ENCODE measurements at regions not wholly inside any gene's neighbourhood (a gene's known extent, or its start where the extent isn't known, plus 50 kb on each side); places are given as distances from the start of the nearest gene placed in this dataset.
A peak's percentile ranks its signal among the peaks of the same experiment; 100 is the strongest.

GRCh38 chr5:176721509-176721908 is 74.2 kb downstream of the TSPAN17 start:
- FAIRE-seq, result no peak
- CTCF ChIA-PET (ENCODE audit: low intra/inter-chr PET ratio, low total read pairs), result no interaction called here

More at GRCh38 chr5:176721509-176721908, 74.2 kb downstream of the TSPAN17 start:
- no peak overlapping the region for H3K4me3 ChIP-seq (replicated peaks in 1 of 3; ENCODE audit: insufficient read depth in 1 of 3, low read depth in 2 of 3, low read length in 3 of 3)
- H3K27me3 ChIP-seq (ENCODE audit: control insufficient read depth in 1 of 2, insufficient read depth in 2 of 2, low read length in 2 of 2), result peaks cover 12 to 67% of the 10 kb centered on the region in 2 experiments; a peak in 4 of 5 replicates
- no peaks in the 10 kb centered on the region for H4K20me1 ChIP-seq (ENCODE audit: insufficient read depth, low read length)
- H3K4me1 ChIP-seq (ENCODE audit: insufficient read depth, low read length), result no peaks in the 10 kb centered on the region
- no peak overlapping the region for H3K9ac ChIP-seq (ENCODE audit: insufficient read depth, low read depth, low read length)
- H3K27ac ChIP-seq (ENCODE audit: extremely low read length, insufficient read depth, low read length), result no peak overlapping the region
- no peak overlapping the region for H3K4me2 ChIP-seq (ENCODE audit: low read depth, low read length)
- ATAC-seq (peak; percentile 55), DNase-seq (ENCODE audit: low spot score) (no peak)
- POLR2A ChIA-PET, result no interaction called here
- in situ Hi-C loops (cut with HindIII; ENCODE audit: extremely low pct_ligation_motif_present, low pct_unique_long_range_greater_than_20kb), result no loop called here
- no TSS peak for BruUV-seq (replicated peaks)
- WGBS (ENCODE audit: low lambda C conversion rate), result 58% methylated on average over 10 of the region's 10 CpGs
- H3K36me3 ChIP-seq (replicated peaks in 1 of 2; ENCODE audit: control insufficient read depth in 1 of 2, insufficient read depth in 2 of 2, low read length in 2 of 2), result no peaks in the 10 kb centered on the region
- intact Hi-C loops (cut with micrococcal nuclease; ENCODE audit: unreplicated experiment), result no loop called here
- no peak for TF ChIP-seq JUNB (CRISPR knock-in tag; IDR thresholded peaks at IDR 0.05; ENCODE audit: borderline replicate concordance)
- TF ChIP-seq NPAS2 (CRISPR knock-in tag; IDR thresholded peaks at IDR 0.05; ENCODE audit: borderline replicate concordance), result no peak
- no peak for TF ChIP-seq ZNF598 (CRISPR knock-in tag; IDR thresholded peaks at IDR 0.05; ENCODE audit: borderline replicate concordance)
- no peak for TF ChIP-seq KMT2A (CRISPR knock-in tag; IDR thresholded peaks at IDR 0.05)
- TF ChIP-seq TCF7 (IDR thresholded peaks at IDR 0.05; ENCODE audit: low read depth), result no peak
- no peak for TF ChIP-seq DR1 (CRISPR knock-in tag; IDR thresholded peaks at IDR 0.05)
- TF ChIP-seq ZSCAN5A (CRISPR knock-in tag; IDR thresholded peaks at IDR 0.05; ENCODE audit: borderline replicate concordance), result no peak
- no peak for TF ChIP-seq ZNF589 (CRISPR knock-in tag; conservative IDR thresholded peaks at IDR 0.05)
- TF ChIP-seq GABPA (IDR thresholded peaks at IDR 0.05; ENCODE audit: low read depth, low read length), result no peak
- TF ChIP-seq GABPA (CRISPR knock-in tag; IDR thresholded peaks at IDR 0.05; ENCODE audit: low read depth), result no peak
- TF ChIP-seq RNF2 (conservative IDR thresholded peaks at IDR 0.05; ENCODE audit: low read depth), result no peak
- no peak for TF ChIP-seq ZNF343 (CRISPR knock-in tag; IDR thresholded peaks at IDR 0.05)
- no peak for TF ChIP-seq SP5 (CRISPR knock-in tag; IDR thresholded peaks at IDR 0.05; ENCODE audit: borderline replicate concordance, low read depth)
- TF ChIP-seq ATF7 (IDR thresholded peaks at IDR 0.05), result no peak
- no peak for TF ChIP-seq ATF7 (CRISPR knock-in tag; IDR thresholded peaks at IDR 0.05)
- no peak for TF ChIP-seq SIN3A (IDR thresholded peaks at IDR 0.05; ENCODE audit: borderline replicate concordance, low read depth, low read length)
- no peak for TF ChIP-seq ZNF580 (CRISPR knock-in tag; IDR thresholded peaks at IDR 0.05; ENCODE audit: borderline replicate concordance, low read depth)
- no peak overlapping the region for H2AFZ ChIP-seq (ENCODE audit: low read length)
- no peaks in the 10 kb centered on the region for H3K79me2 ChIP-seq (ENCODE audit: insufficient read depth, low read length)
- H3K9me3 ChIP-seq (ENCODE audit: low read length), result no peaks in the 10 kb centered on the region

Data from HepG2 (cell line).